Muscle of leg (tissue), 3 donors: ENCODE measurements at regions not wholly inside any gene's neighbourhood (a gene's known extent, or its start where the extent isn't known, plus 50 kb on each side); places are given as distances from the start of the nearest gene placed in this dataset.
A peak's percentile ranks its signal among the peaks of the same experiment; 100 is the strongest.

Experiments used
- DNase-seq: peaks from one replicate; pipeline ENCODE4 v3.0.0; 2013
- H3K27ac ChIP-seq: one replicate; pipeline ENCODE4 v1.5.1; 2013; ENCODE audit warnings: mild to moderate bottlenecking, low read length, control low read depth
- H3K27me3 ChIP-seq: one replicate; pipeline ENCODE4 v1.6.1; 2013; ENCODE audit warnings: low read length; ENCODE audit not compliant: control insufficient read depth, insufficient read depth
- H3K36me3 ChIP-seq: one replicate; pipeline ENCODE4 v1.6.1; 2013; ENCODE audit warnings: low read length; ENCODE audit not compliant: control insufficient read depth, insufficient read depth
- H3K4me1 ChIP-seq: one replicate; pipeline ENCODE4 v1.6.1; 2013; ENCODE audit warnings: low read length; ENCODE audit not compliant: control insufficient read depth, insufficient read depth
- H3K4me3 ChIP-seq: one replicate; pipeline ENCODE4 v1.5.1; 2013; ENCODE audit warnings: low read length, control low read depth
- H3K9me3 ChIP-seq: replicated peaks from 2 replicates; pipeline ENCODE4 v1.6.1; 2013; ENCODE audit warnings: low read depth, low read length; ENCODE audit not compliant: control insufficient read depth
- WGBS: methylation state at CpG from one replicate; pipeline ENCODE4 v1.1.5; 2013; ENCODE audit warnings: missing lambda C conversion rate; ENCODE audit not compliant: insufficient coverage; 5-methylcytosine and 5-hydroxymethylcytosine counted together

DNA sequence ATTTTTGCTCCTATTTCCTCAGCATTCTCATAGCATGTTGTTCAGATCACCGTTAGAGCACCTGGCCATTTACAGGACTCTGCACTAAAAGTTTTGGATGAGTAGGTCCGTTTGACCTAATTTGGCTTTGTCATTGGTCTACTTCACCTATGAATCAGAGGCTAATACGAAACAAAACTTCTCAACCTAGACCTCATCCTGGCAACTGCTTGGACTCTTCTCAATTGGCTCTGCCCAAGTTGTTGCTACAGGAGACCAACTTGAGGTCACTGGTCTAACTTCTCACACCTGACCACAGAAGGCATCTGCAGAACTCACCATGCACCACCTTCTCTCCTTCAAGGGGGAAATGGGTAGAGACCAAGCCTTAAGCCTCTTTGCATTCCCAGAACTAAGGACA lies 663.7 kb downstream of the PLCL1 start:
- no peak for DNase-seq
- no peaks in the 10 kb centered on the region for H3K36me3 ChIP-seq
- H3K27ac ChIP-seq: no peak overlapping the region
- H3K9me3 ChIP-seq: no peaks in the 10 kb centered on the region
- H3K27me3 ChIP-seq: no peaks in the 10 kb centered on the region
- H3K4me1 ChIP-seq: no peaks in the 10 kb centered on the region
- no CpG with 5 or more reads among the region's 3 CpGs for WGBS
- H3K4me3 ChIP-seq: no peak overlapping the region

DNA sequence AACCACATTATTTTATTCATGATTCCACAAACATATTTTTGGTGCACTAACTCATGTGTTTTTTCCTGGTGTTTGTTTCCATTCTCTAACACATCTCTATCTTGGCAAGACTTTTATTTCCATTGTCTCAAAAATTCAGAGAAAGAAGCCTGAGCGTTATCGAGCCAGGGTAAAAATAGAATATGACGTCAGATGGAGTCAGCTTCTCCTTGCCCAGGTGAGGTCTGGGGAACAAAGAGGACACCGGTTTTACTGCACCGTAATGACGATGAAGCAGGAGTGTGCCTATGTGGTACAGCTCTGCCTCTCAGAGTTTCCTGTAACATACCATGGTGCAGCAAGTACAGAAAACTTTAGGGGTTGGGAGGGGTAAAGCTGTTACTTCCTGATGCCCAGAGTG lies 661.6 kb downstream of the PLCL1 start:
- Histone ChIP-seq H3K36me3 (no peaks in the 10 kb centered on the region), H3K9me3 (no peaks in the 10 kb centered on the region), H3K27me3 (no peaks in the 10 kb centered on the region), H3K27ac (no peak overlapping the region), H3K4me1 (no peaks in the 10 kb centered on the region), H3K4me3 (no peak overlapping the region)
- WGBS: 77% methylated on average over 5 of the region's 6 CpGs
- DNase-seq: peak; percentile 28

DNA sequence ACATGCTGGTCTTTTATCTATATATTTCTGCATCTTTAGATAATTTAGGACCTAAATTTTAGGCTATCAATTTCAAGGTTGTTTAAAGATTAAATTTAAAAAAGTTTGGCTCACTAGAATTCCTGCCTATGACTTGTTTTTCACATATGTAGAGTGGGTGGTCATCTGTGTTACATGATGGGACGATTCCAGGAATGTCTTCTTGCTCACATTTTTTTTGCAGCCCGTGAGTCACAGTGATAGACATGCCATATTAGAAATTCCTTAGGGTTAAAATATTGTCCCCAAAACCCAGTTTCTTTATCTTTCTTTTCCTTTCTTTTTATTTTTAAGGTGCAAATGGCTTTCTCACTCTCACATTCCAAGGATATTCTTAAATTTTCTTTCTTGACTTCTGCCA lies 652.0 kb downstream of the PLCL1 start:
- Histone ChIP-seq H3K9me3 (no peaks in the 10 kb centered on the region), H3K36me3 (no peaks in the 10 kb centered on the region), H3K4me3 (no peak overlapping the region), H3K27me3 (no peaks in the 10 kb centered on the region), H3K27ac (no peak overlapping the region), H3K4me1 (no peaks in the 10 kb centered on the region)
- no peak for DNase-seq
- no CpG with 5 or more reads among the region's 2 CpGs for WGBS

DNA sequence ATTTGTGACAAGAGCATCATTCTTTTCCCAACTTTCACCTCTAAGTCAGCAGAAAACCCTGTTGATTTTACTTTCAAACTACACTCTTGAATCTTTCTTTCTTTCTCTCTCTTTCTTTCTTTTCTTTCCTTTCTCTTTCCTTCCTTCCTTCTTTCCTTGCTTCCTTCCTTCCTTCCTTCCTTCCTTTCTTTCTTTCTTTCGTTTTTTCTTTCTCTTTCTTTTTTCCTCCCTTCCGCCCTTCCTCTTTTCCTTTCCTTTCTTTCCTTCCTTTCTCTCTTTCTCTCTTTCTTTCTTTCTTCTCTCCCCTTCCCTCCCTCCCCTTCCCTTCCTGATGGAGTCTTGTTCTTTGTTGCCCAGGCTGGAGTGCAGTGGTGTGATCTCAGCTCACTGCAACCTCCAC lies 649.5 kb downstream of the PLCL1 start:
- WGBS: 50% methylated on average over 1 of the region's 2 CpGs
- Histone ChIP-seq H3K36me3 (no peaks in the 10 kb centered on the region), H3K9me3 (no peaks in the 10 kb centered on the region), H3K4me3 (no peak overlapping the region), H3K27me3 (no peaks in the 10 kb centered on the region), H3K27ac (no peak overlapping the region), H3K4me1 (no peaks in the 10 kb centered on the region)
- DNase-seq: no peak

DNA sequence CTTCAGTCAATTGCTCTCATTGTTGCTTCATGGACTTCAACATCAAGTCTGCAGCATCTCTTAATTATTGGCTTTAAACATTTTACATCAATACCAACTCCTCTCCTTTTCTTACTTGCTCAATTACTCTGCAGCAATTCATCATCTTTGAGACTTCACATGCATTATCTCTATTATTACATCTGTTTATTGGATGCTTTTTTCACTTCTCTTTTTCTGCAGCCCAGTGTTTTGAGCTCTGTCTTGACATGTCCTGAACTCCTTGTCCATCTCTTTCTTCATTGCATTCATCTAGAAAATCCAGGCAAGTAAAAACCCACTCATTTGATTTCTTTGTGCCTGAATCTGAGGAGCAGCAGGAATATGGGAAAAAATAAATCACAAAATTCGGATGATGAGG lies 647.9 kb downstream of the PLCL1 start:
- no peak overlapping the region for H3K27ac ChIP-seq
- no peaks in the 10 kb centered on the region for H3K27me3 ChIP-seq
- no peaks in the 10 kb centered on the region for H3K9me3 ChIP-seq
- no peak overlapping the region for H3K4me3 ChIP-seq
- no peak for DNase-seq
- H3K4me1 ChIP-seq: no peaks in the 10 kb centered on the region
- WGBS: no CpG with 5 or more reads among the region's 1 CpG
- no peaks in the 10 kb centered on the region for H3K36me3 ChIP-seq

DNA sequence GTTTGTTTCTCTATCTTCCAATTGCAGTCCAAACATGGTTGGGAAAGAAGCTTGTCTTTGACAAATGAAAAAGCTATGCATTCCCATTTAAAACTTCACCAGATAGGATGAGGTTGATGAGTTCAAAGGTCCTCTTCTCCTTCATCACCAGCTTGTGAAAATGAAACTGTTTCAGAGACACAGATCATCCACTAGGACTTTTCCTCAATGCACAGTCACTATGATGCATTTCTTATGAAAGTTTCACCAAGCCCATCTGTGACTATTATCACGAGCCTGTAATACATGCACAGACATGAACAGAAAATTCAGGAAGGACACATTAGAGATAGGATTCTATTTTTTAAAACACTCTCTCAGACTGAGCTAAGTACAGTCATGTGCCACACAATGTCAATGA lies 644.4 kb downstream of the PLCL1 start:
- Histone ChIP-seq H3K27ac (no peak overlapping the region), H3K36me3 (no peaks in the 10 kb centered on the region), H3K9me3 (no peaks in the 10 kb centered on the region), H3K4me1 (no peaks in the 10 kb centered on the region), H3K4me3 (no peak overlapping the region), H3K27me3 (no peaks in the 10 kb centered on the region)
- no peak for DNase-seq
- WGBS: no CpG with 5 or more reads among the region's 1 CpG

DNA sequence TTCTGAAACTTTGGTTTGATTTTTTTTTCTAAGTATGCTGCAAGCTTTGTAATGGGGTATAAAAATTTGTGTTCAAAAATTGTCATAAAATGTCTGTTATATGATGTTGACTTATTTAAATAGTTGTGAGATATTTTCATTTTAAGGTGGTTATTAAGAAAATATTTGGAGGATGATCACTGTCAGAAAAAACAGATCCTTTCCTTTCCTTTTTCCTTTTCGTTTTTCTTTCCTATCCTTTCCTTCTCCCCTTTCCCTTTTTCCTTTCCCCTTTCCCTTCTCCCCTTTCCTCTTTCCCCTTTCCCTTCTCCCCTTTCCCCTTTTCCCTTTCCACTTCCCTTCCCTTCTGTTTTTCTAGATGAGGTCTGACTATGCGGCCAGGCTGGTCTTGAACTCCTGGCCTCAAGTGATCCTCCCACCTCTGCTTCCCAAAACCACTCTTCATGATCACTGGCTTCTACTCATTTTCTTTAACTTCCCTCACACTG lies 640.5 kb downstream of the PLCL1 start:
- Histone ChIP-seq H3K27me3 (no peaks in the 10 kb centered on the region), H3K4me3 (no peak overlapping the region), H3K27ac (no peak overlapping the region), H3K9me3 (no peaks in the 10 kb centered on the region), H3K36me3 (no peaks in the 10 kb centered on the region), H3K4me1 (no peaks in the 10 kb centered on the region)
- DNase-seq: no peak
- 92% methylated on average over 2 of the region's 2 CpGs for WGBS

DNA sequence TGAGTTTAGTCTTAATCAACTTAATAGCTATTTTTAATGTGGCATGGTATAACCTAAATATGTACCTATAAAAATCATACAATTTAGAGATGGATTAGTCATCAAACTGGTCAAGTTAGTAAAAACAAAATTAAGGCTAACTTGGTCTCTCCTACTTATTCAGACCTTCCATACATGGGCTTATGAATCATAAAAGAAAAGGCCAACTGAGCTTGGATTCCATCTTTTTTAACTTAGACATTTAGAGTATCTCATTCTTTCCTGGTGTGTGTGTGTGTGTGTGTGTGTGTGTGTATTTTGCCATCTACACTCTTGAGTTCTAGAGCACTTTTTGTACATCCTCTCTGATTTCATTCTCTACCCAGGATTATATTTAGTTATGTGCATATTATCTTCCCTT lies 637.5 kb downstream of the PLCL1 start:
- H3K36me3 ChIP-seq: no peaks in the 10 kb centered on the region
- no peak overlapping the region for H3K4me3 ChIP-seq
- H3K27ac ChIP-seq: no peak overlapping the region
- no peak for DNase-seq
- no peaks in the 10 kb centered on the region for H3K27me3 ChIP-seq
- no peaks in the 10 kb centered on the region for H3K9me3 ChIP-seq
- H3K4me1 ChIP-seq: no peaks in the 10 kb centered on the region

DNA sequence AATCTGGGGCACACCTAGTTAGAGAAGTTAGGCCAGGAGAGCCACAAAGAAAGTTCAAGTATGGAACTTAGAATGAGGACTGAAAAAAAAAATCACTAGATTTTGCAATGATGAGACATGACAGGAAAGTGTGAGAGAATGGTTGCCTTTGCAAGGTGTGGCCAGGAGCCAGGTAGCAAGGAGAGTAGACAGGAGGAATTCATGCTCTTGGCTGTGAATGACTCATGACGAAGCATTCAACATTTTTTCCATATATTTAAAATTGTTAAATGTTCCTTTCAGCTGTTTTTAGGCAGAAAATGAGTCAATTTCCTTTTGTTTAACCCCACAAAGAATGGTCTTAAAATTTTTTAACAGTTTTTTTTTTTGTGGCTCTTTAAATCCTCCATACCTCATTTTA lies 636.9 kb downstream of the PLCL1 start:
- H3K27me3 ChIP-seq: no peaks in the 10 kb centered on the region
- no peak overlapping the region for H3K27ac ChIP-seq
- no peaks in the 10 kb centered on the region for H3K36me3 ChIP-seq
- peak; percentile 7 for DNase-seq
- no peak overlapping the region for H3K4me3 ChIP-seq
- H3K9me3 ChIP-seq: no peaks in the 10 kb centered on the region
- WGBS: no CpG with 5 or more reads among the region's 1 CpG
- H3K4me1 ChIP-seq: no peaks in the 10 kb centered on the region

DNA sequence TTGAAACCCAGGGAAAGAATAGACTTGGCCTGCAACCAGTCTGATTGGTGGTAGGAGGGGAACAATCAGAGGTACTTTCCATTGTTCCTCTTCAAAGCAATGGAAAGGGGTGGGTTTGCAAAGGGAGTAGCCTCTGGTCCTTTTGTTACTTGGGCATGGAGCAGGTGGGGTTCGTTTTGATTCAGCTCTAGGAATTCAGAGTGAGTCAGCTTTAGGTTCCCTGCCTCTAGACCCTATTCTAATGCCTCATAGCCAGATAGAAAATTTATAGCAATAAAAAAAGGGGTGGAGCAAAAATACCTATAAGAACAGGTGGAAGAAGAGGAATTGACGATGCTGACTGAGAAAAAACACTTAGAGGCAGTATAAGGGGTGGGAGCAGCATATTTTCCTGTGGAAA lies 636.4 kb downstream of the PLCL1 start:
- Histone ChIP-seq H3K27ac (no peak overlapping the region), H3K4me3 (no peak overlapping the region), H3K36me3 (no peaks in the 10 kb centered on the region), H3K27me3 (no peaks in the 10 kb centered on the region), H3K4me1 (no peaks in the 10 kb centered on the region), H3K9me3 (no peaks in the 10 kb centered on the region)
- DNase-seq: no peak
- 73% methylated on average over 1 of the region's 2 CpGs for WGBS

DNA sequence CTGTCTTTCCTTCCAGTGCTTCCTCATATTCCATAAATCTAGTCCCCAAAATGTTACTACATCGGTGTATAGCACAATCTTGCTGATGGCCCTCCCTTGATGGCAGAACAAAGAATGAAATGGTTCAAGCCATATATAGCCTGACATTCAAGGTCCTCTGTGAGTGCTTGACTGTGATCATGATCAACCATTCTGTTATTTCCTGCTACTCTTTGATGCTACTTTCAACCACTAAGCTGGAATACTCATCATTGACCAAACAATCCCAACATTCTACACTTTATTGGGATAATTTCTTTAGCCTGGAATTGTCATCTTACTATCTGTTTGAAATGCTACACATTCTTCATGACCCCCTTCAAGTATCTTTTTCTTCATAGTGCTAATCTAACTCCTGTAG lies 633.9 kb downstream of the PLCL1 start:
- H3K4me1 ChIP-seq: no peaks in the 10 kb centered on the region
- H3K27me3 ChIP-seq: no peaks in the 10 kb centered on the region
- no peak overlapping the region for H3K4me3 ChIP-seq
- no peaks in the 10 kb centered on the region for H3K9me3 ChIP-seq
- WGBS: 89% methylated on average over 1 of the region's 1 CpG
- no peak for DNase-seq
- H3K36me3 ChIP-seq: no peaks in the 10 kb centered on the region
- H3K27ac ChIP-seq: no peak overlapping the region
